Non-pigmented ciliary epithelial cell (primary cell): ENCODE measurements at regions not wholly inside any gene's neighbourhood (a gene's known extent, or its start where the extent isn't known, plus 50 kb on each side); places are given as distances from the start of the nearest gene placed in this dataset.
"Not testable (repeated sequence)": the region's sequence is repeated elsewhere in the genome, so short reads cannot be mapped to it uniquely, and the experiment has no call there.

ENCODE experiments used
- DNase-seq: peaks from one replicate; pipeline ENCODE4 v3.0.0-alpha.2; 2010; ENCODE audit warnings: low read depth

DNA sequence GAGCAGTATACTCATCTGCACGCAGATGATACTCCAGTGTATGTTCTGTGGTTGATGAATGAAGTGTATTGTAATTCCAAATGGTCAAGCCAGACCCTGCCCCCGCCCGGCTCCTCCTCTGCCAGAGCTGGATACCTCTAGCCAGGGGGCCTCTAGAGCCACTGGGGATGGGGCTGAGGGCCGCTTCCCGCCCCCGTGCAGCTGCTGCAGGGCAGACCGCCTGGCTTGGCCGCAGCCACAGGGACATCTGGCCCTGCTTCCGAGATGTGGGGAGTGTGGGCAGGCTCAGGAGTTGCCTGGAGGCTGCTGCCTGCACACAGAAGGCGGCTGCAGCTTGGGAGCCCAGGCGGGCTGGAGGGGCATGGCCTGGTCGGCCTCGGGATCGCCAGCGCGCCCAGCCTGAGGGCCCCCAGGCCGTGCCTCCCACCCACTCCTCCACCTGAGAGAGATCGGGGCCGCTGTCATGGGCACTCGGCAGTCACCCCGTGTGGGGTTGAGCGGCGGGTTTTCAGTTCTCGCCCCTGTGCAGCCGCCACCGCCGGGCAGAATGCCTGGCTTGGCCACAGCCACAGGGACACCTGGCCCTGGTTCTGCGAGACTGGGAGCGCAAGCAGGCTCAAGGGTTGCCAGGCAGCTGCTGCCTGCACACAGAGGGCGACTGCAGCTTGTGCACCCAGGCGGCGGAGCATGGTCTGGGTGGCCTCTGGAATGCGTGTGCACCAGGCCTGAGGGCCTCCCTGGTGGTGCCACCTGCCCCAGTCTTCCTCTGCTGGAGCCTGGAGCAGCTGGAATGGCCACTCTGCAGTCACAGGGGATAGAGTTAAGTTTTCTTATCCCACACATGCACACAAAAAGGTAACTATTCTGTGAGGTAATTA, 1643.7 kb downstream of the SPATA31A7 start:
- DNase-seq = not testable (repeated sequence)

- DNase-seq = not testable (repeated sequence)
These were observed 1647.5 kb downstream of the SPATA31A7 start for GRCh38 chr9:62837254-62837911.

- peak; percentile 47 for DNase-seq
These were observed 1648.3 kb downstream of the SPATA31A7 start for GRCh38 chr9:62838024-62838718.

DNA sequence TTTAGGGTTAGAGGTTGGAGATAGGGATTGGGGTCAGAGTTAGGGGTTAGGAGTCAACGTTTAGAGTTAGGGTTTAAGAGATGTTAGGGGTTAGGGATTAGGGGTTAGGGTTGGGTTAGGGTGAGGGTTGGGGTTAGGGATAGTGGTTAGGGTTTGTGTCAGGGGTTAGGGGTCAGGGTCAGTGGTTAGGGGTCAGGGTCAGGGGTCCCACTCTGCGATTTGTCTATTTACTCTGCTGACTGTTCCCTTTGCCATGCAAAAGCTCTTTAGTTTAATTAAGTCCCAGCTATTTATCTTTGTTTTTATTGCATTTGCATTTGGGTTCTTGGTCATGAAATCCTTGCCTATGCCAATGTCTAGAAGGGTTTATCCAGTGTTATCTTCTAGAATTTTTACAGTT, 1649.3 kb downstream of the SPATA31A7 start:
- DNase-seq = not testable (repeated sequence)

- DNase-seq = not testable (repeated sequence)
These were observed 1653.3 kb downstream of the SPATA31A7 start for GRCh38 chr9:62843145-62843544.

- not testable (repeated sequence) for DNase-seq
These were observed 1654.0 kb downstream of the SPATA31A7 start for GRCh38 chr9:62843706-62844290.

DNA sequence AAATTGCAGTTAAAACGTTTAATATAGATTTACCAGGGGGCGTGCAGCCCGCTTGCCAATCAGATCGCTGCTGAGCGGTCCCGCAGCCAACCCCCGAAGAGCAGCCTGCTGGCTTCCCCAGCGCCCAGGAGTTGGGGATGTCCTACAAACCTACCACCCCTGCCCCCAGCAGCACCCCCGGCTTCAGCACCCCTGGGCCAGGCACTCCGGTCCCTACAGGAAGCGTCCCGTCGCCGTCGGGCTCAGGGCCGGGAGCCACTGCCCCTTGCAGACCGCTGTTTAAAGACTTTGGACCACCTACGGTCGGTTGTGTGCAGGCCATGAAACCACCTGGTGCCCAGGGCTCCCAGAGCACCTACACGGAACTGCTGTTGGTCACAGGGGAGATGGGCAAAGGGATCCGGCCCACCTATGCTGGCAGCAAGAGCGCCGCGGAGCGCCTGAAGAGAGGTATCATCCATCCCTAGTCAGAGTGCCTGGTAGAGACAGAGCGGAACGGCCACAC, 1654.9 kb downstream of the SPATA31A7 start:
- not testable (repeated sequence) for DNase-seq

DNA sequence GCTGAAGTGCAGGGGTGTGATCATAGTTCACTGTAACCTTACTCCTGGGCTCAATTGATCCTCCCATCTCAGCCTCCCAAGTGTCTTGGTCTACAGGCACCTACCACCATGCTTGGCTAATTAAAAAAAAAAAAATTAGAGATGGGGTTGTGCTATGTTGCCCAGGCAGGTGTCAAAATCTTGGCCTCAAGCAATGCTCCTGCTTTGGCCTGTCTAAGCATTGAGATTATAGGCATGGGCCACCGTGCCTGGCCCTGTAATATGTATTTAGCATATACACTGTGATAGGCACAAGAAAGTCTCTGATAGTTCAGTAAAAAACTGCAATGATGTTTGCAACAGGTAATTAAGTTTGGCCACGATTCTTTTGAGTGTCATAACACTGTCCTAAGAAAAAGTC, 1658.4 kb downstream of the SPATA31A7 start:
- not testable (repeated sequence) for DNase-seq

DNA sequence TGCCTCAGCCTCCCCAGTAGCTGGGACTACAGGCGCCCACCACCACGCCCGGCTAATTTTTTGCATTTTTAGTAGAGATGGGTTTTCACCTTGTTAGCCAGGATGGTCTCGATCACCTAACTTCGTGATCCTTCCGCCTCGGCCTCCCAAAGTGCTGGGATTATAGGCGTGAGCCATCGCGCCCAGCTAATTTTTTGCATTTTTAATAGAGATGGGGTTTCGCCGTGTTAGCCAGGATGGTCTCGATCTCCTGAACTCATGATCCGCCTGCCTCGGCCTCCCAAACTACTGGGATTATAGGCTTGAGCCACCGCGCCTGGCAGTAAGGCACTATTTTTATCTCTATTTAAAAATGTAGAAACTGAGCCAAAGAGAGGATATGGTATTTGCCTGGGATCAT, 1660.2 kb downstream of the SPATA31A7 start:
- DNase-seq = not testable (repeated sequence)

- not testable (repeated sequence) for DNase-seq
These were observed 1667.4 kb downstream of the SPATA31A7 start for GRCh38 chr9:62857280-62857679.

DNA sequence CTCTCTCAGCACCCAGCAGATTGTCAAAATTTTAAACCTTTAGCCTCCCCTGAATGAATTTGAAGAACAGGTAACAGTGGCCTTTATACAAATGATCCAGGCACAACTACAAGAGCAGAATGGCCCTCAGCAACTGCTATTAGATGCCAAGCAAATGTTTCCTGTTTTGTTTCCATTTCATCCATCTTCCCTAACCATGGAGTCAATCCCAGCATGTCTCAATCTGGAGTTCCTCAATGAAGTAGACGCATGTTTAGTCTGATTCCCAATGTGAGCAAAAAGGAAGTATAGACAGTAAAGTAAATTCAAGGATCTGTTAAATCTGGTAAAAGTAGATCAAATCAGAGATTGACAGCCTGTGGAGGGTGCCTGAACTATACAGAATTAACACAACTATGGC, 1668.4 kb downstream of the SPATA31A7 start:
- DNase-seq = not testable (repeated sequence)

GRCh38 chr9:62860939-62861860, 1671.4 kb downstream of the SPATA31A7 start:
- DNase-seq = not testable (repeated sequence)

DNA sequence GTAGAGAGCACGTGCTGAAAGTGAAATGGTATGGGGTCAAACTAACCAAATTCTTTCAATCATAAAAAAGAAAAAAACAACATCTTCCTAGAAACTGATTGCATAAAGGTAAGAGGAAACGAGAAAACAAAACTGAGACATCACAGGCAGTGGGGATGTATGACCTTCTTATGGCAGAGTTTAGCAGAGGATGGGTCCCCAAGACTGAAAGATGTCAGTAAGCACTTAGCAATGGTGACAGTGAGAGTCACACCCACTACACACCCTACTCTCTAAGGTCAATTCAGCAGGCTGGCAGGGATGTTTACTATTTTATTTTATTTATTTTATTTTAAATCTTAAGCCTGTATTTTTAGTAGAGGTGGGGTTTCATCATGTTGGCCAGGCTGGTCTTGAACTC, 1672.3 kb downstream of the SPATA31A7 start:
- DNase-seq = not testable (repeated sequence)

DNA sequence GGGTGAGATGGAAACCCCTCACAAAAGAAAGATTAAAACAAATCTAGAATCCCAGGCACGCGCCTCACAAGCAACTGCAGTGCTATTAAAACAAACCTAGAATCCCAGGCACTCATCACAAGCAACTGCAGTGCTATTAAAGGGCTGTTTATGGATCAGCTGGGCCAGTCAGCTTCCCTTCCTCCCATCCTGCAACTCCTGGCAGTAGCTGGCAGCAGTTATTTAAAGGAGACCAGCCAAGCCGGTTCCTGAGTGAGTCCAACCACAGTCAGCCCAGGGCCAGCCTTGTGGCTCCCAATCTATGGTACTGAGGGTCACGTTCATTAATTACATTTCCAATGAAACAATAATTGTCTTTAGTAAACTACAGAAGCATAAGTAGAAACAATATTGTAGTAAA, 1673.5 kb downstream of the SPATA31A7 start:
- DNase-seq = not testable (repeated sequence)

- not testable (repeated sequence) for DNase-seq
These were observed 1674.0 kb downstream of the SPATA31A7 start for GRCh38 chr9:62863867-62864266.

GRCh38 chr9:62864481-62865469, 1674.9 kb downstream of the SPATA31A7 start:
- not testable (repeated sequence) for DNase-seq

- DNase-seq = not testable (repeated sequence)
These were observed 1679.2 kb downstream of the SPATA31A7 start for GRCh38 chr9:62869061-62869460.

DNA sequence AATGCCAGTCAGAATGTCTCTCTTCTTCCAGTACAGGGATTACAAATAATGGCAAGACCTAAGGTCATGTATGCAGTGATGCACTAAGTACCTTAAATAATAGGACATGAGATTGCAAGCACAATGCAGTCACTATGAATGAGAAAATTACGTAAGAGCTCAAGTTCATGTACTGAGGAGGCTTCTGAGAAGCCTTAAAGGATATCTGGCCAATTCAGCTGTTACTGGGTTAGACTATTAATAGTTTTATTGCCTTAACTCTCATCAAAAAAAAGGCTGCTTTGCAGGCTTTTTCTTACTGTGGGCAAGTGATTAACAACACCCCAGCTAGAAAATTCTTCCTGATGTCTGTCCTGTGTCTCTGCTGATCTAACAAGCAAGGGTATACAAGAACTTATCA, 1681.9 kb downstream of the SPATA31A7 start:
- not testable (repeated sequence) for DNase-seq

DNA sequence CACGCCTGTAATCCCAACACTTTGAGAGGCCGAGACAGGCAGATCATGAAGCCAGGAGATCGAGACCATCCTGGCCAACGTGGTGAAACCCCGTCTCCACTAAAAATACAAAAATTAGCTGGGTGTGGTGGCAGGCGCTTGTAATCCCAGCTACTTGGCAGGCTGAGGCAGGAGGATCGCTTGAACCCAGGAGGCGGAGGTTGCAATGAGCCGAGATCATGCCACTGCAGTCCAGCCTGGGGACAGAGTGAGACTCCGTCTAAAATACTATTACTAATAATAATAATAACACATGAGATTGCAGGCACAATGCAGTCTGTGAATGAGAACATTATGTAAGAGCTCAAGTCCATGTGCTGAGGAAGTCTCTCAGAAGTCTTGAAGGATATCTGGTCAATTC, 1684.4 kb downstream of the SPATA31A7 start:
- DNase-seq = not testable (repeated sequence)
